ENCODE measurements at regions not wholly inside any gene's neighbourhood (a gene's known extent, or its start where the extent isn't known, plus 50 kb on each side); places are given as distances from the start of the nearest gene placed in this dataset.

DNA sequence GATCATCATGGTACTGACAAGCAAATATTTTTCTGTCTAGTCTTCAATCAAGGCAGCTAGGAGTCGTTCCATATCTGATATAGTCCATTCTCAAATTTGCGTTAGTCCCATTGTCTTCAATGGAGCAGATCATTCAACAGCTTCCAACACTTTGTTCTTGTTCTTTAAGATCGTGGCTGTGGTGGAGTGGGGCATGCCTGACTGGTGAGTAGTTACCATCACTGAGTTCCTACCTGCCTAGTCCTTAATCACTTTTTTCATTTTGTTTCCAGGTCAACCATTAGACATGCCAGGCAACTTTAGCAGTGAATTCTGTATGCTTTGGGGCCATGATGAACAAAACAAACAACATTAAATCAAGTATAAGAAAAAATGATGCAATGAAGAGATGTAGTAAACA lies 693.1 kb upstream of the KIRREL3 start:
- TF ChIP-seq, protein P1, sequence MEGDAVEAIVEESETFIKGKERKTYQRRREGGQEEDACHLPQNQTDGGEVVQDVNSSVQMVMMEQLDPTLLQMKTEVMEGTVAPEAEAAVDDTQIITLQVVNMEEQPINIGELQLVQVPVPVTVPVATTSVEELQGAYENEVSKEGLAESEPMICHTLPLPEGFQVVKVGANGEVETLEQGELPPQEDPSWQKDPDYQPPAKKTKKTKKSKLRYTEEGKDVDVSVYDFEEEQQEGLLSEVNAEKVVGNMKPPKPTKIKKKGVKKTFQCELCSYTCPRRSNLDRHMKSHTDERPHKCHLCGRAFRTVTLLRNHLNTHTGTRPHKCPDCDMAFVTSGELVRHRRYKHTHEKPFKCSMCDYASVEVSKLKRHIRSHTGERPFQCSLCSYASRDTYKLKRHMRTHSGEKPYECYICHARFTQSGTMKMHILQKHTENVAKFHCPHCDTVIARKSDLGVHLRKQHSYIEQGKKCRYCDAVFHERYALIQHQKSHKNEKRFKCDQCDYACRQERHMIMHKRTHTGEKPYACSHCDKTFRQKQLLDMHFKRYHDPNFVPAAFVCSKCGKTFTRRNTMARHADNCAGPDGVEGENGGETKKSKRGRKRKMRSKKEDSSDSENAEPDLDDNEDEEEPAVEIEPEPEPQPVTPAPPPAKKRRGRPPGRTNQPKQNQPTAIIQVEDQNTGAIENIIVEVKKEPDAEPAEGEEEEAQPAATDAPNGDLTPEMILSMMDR (IDR thresholded peaks at IDR 0.05; ENCODE audit: low read depth, low read length, poor library complexity, severe bottlenecking): no peak
- TF ChIP-seq EZH2phosphoT487 (IDR thresholded peaks at IDR 0.05; ENCODE audit: borderline replicate concordance, low read length): no peak

Measured in DOHH2 (cell line).